K562 (cell line): ENCODE measurements at regions not wholly inside any gene's neighbourhood (a gene's known extent, or its start where the extent isn't known, plus 50 kb on each side); places are given as distances from the start of the nearest gene placed in this dataset.

Experiments used
- BHLHE40 ChIP-seq: IDR thresholded peaks from 2 replicates; pipeline ENCODE4 v1.6.1; 2011; ENCODE audit warnings: low read length, improper control_type of control experiment
- CTCF ChIP-seq, 3 experiments: IDR thresholded peaks in 2 of 3; conservative IDR thresholded peaks in 1 of 3; 2 replicates each; pipeline ENCODE4 v1.5.1; 2011 to 2012; ENCODE audit warnings: low read length in 3 of 3, mild to moderate bottlenecking in 3 of 3, control low read depth in 2 of 3, improper control_type of control experiment in 1 of 3, inconsistent platforms in 1 of 3, low read depth in 1 of 3, mixed read lengths in 1 of 3, moderate library complexity in 1 of 3; ENCODE audit not compliant: insufficient read depth in 2 of 3
- DPF2 ChIP-seq: fragments of 450-650 bp; IDR thresholded peaks from 2 replicates; pipeline ENCODE4 v1.6.1; 2016
- ETV6 ChIP-seq, 3 experiments: fragments of 150-350 bp in 1 of 3; sonication (generic) in 1 of 3; formaldehyde crosslinking in 1 of 3; IDR thresholded peaks; 2 replicates each; pipeline versions ENCODE4 v1.6.1 to v1.8.0; 2014 to 2022; ENCODE audit warnings: borderline replicate concordance in 2 of 3, low read depth in 2 of 3, antibody characterized with exemption in 1 of 3, low read length in 1 of 3, mild to moderate bottlenecking in 1 of 3, missing genetic modification reagents in 1 of 3
- GABPA ChIP-seq: fragments of 200-800 bp; sonication (Bioruptor generic); conservative IDR thresholded peaks from 2 replicates; pipeline ENCODE4 v1.6.1; 2016; ENCODE audit warnings: low read depth, missing genetic modification characterization, missing compliant biosample characterization
- MAX ChIP-seq: sonication (generic); formaldehyde crosslinking; IDR thresholded peaks from 2 replicates; pipeline ENCODE4 v1.9.0; 2022; ENCODE audit warnings: mild to moderate bottlenecking, missing genetic modification reagents
- MTA3 ChIP-seq: fragments of 450-650 bp; formaldehyde crosslinking; IDR thresholded peaks from 2 replicates; pipeline ENCODE4 v1.6.1; 2017; ENCODE audit warnings: mild to moderate bottlenecking, borderline replicate concordance
- RNF2 ChIP-seq: sonication (generic); IDR thresholded peaks from 2 replicates; pipeline ENCODE4 v1.6.1; 2016
- SIN3B ChIP-seq: fragments of 450-650 bp; IDR thresholded peaks from 2 replicates; pipeline ENCODE4 v1.6.1; 2017; ENCODE audit warnings: low read depth, mild to moderate bottlenecking, moderate library complexity
- U2AF1 ChIP-seq: fragments of 200-400 bp; formaldehyde crosslinking; optimal IDR thresholded peaks from 2 replicates; pipeline ENCODE3; 2017; ENCODE audit warnings: mild to moderate bottlenecking, low read depth, low read length, moderate library complexity

GRCh38 chr2:200220251-200220650 lies 86.2 kb upstream of the SPATS2L start:
- no peak for TF ChIP-seq CTCF (IDR thresholded peaks at IDR 0.05 in 2 of 3, conservative IDR thresholded peaks at IDR 0.05 in 1 of 3; ENCODE audit: insufficient read depth in 2 of 3, low read depth in 1 of 3, low read length in 3 of 3)
- no peak for TF ChIP-seq MTA3
- TF ChIP-seq BHLHE40, result no peak
- no peak for TF ChIP-seq ETV6 (IDR thresholded peaks at IDR 0.05; ENCODE audit: borderline replicate concordance in 1 of 2, low read depth in 2 of 2, low read length in 1 of 2)
- no peak for TF ChIP-seq ETV6 (CRISPR knock-in tag; IDR thresholded peaks at IDR 0.05; ENCODE audit: borderline replicate concordance)
- TF ChIP-seq SIN3B, result no peak
- TF ChIP-seq GABPA (tag), result no peak
- no peak for TF ChIP-seq DPF2
- TF ChIP-seq MAX, result no peak
- no peak for TF ChIP-seq RNF2
- no peak for TF ChIP-seq U2AF1
